ENCODE measurements at regions not wholly inside any gene's neighbourhood (a gene's known extent, or its start where the extent isn't known, plus 50 kb on each side); places are given as distances from the start of the nearest gene placed in this dataset.

- TF ChIP-seq CTCF (IDR thresholded peaks at IDR 0.05) (no peak), REST (IDR thresholded peaks at IDR 0.05; ENCODE audit: insufficient read depth in 1 of 2, low read depth in 2 of 2, low read length in 1 of 2) (no peak), POLR2AphosphoS5 (IDR thresholded peaks at IDR 0.05; ENCODE audit: low read depth, low read length) (no peak)
These were observed 301.6 kb upstream of the THBS1 start for GRCh38 chr15:39279311-39279710.

All from Panc1 (cell line).